Right lobe of liver (tissue), 6 donors: ENCODE measurements at regions not wholly inside any gene's neighbourhood (a gene's known extent, or its start where the extent isn't known, plus 50 kb on each side); places are given as distances from the start of the nearest gene placed in this dataset.

Experiments used
- ATAC-seq, 4 donors: fragments of 200-7000 bp; cut with Tn5 transposase; one replicate each; pipeline ENCODE4 v1.9.1; 2020; ENCODE audit warnings: mild to moderate bottlenecking in 4 of 4, moderate library complexity in 4 of 4
- DNase-seq, 3 donors: peaks; one replicate each; pipeline ENCODE4 v3.0.0-alpha.2; 2020
- H3K27ac ChIP-seq, 3 donors: fragments of 200-600 bp; one replicate each; pipeline ENCODE4 v1.8.0; 2022
- H3K27me3 ChIP-seq, 2 donors: fragments of 200-600 bp; one replicate each; pipeline ENCODE4 v1.8.0; 2022
- H3K36me3 ChIP-seq, 4 donors: fragments of 200-600 bp; sonication (generic) in 1 of 4; one replicate each; pipeline versions ENCODE4 v1.5.1 to v1.8.0; 2017 to 2022; ENCODE audit warnings: control low read depth in 1 of 4
- H3K4me1 ChIP-seq, 4 donors: fragments of 200-600 bp; sonication (generic) in 1 of 4; one replicate each; pipeline versions ENCODE4 v1.5.1 to v1.8.0; 2017 to 2022; ENCODE audit warnings: control low read depth in 1 of 4
- H3K4me3 ChIP-seq, 3 donors: fragments of 200-600 bp; one replicate each; pipeline ENCODE4 v1.8.0; 2022
- H3K9me3 ChIP-seq, 4 donors: fragments of 200-600 bp; sonication (generic) in 1 of 4; one replicate each; pipeline versions ENCODE4 v1.5.1 to v1.8.0; 2017 to 2022; ENCODE audit warnings: control low read depth in 1 of 4
- CTCF ChIP-seq, 4 donors: fragments of 200-600 bp in 3 of 4; fragments of 450-650 bp in 1 of 4; IDR thresholded peaks; one replicate each; pipeline versions ENCODE4 v1.5.1 to v1.8.0; 2016 to 2022; ENCODE audit warnings: antibody characterized with exemption in 4 of 4, mild to moderate bottlenecking in 2 of 4
- POLR2A ChIP-seq: fragments of 450-650 bp; IDR thresholded peaks from one replicate; pipeline ENCODE4 v1.6.1; 2017; ENCODE audit warnings: antibody characterized with exemption, mild to moderate bottlenecking
- WGBS: methylation state at CpG from one replicate; pipeline ENCODE4 v1.1.6; 2018; ENCODE audit warnings: low coverage, low lambda C conversion rate; ENCODE audit not compliant: insufficient coverage; ENCODE audit errors: missing lambda C conversion rate; 5-methylcytosine and 5-hydroxymethylcytosine counted together
- intact Hi-C, 2 donors: fragments of 100-400 bp; cut with DNase I; formaldehyde crosslinking; loops; one replicate each; pipeline versions ENCODE4 v1.11.2 to v1.14.1; 2022
- donor health status: DM: no; HTN: yes; CAD: no.
- donor health status: DM: no; HTN: no; CAD: no.
- donor health status: DM: no; HTN: no; CAD: no.
- donor health status: DM: no; HTN: yes; CAD: no.
- donor health status: DM: no; HTN: yes; CAD: no.

- intact Hi-C loops = no loop called here
- Histone ChIP-seq H3K9me3 (no peaks in the 10 kb centered on the region), H3K4me1 (no peaks in the 10 kb centered on the region), H3K27me3 (no peaks in the 10 kb centered on the region), H3K27ac (no peak overlapping the region), H3K4me3 (no peak overlapping the region), H3K36me3 (no peaks in the 10 kb centered on the region)
- DNase-seq (no peak), ATAC-seq (no peak)
- no peak for TF ChIP-seq POLR2A
- TF ChIP-seq CTCF (IDR thresholded peaks at IDR 0.05) = no peak
Measured at GRCh38 chr4:149223659-149224058, 592.0 kb downstream of the IQCM start.

DNA sequence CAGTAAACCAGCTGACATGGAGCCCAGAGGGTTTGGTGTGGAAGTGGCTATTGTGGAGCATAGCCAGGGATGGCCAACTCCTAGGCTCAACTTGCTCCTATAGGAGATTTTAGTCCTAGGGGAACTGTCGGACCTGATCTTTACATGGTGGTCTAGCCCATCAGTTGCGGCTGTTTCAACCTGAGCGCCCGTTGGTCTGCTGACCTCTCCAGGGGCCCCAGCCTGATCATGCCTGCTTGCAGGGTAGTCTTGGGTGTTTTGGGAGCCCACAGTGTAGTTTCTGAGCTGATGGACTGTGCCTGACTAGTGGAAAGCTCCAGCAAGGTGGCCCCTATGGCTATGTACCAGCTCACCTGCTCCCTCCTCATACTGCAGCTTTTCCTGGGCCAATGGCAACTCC lies 597.0 kb downstream of the IQCM start:
- H3K4me3 ChIP-seq = no peak overlapping the region
- intact Hi-C loops = no loop called here
- DNase-seq (no peak), ATAC-seq (no peak)
- H3K4me1 ChIP-seq = no peaks in the 10 kb centered on the region
- H3K36me3 ChIP-seq = no peaks in the 10 kb centered on the region
- H3K27ac ChIP-seq = no peak overlapping the region
- TF ChIP-seq CTCF (IDR thresholded peaks at IDR 0.05) (no peak), POLR2A (no peak)
- no peaks in the 10 kb centered on the region for H3K9me3 ChIP-seq
- no CpG with 5 or more reads among the region's 4 CpGs for WGBS
- H3K27me3 ChIP-seq = no peaks in the 10 kb centered on the region

- H3K27ac ChIP-seq = no peak overlapping the region
- H3K9me3 ChIP-seq = no peaks in the 10 kb centered on the region
- TF ChIP-seq CTCF (IDR thresholded peaks at IDR 0.05) = no peak
- no peak for TF ChIP-seq POLR2A
- no peak overlapping the region for H3K4me3 ChIP-seq
- ATAC-seq = no peak
- no peaks in the 10 kb centered on the region for H3K27me3 ChIP-seq
- H3K4me1 ChIP-seq = no peaks in the 10 kb centered on the region
- intact Hi-C loops = no loop called here
- DNase-seq = no peak
- no peaks in the 10 kb centered on the region for H3K36me3 ChIP-seq
Measured at GRCh38 chr4:149214301-149214700, 601.3 kb downstream of the IQCM start.

DNA sequence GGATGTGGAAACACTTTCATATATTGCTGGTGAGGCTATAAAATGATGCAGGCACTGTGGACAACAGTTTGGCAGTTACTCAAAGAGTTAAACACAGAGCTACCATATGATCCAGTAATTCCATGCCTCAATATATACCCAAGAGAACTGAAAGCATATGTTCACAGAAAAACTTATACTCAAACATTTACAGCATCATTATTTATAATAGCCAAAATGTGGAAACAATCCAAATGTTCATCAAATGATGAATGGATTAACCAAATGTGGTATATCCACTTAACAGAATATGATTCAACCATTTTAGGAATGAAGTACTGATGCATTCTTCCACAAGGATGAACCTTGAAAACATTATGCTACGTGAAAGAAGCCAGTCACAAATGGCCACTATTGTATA lies 603.8 kb downstream of the IQCM start:
- intact Hi-C loops = no loop called here
- no peaks in the 10 kb centered on the region for H3K27me3 ChIP-seq
- TF ChIP-seq POLR2A (no peak), CTCF (IDR thresholded peaks at IDR 0.05) (no peak)
- no peak for ATAC-seq
- no peak for DNase-seq
- WGBS = 29% methylated on average over 1 of the region's 1 CpG
- H3K36me3 ChIP-seq = no peaks in the 10 kb centered on the region
- no peak overlapping the region for H3K4me3 ChIP-seq
- H3K27ac ChIP-seq = no peak overlapping the region
- H3K9me3 ChIP-seq = no peaks in the 10 kb centered on the region
- no peaks in the 10 kb centered on the region for H3K4me1 ChIP-seq

DNA sequence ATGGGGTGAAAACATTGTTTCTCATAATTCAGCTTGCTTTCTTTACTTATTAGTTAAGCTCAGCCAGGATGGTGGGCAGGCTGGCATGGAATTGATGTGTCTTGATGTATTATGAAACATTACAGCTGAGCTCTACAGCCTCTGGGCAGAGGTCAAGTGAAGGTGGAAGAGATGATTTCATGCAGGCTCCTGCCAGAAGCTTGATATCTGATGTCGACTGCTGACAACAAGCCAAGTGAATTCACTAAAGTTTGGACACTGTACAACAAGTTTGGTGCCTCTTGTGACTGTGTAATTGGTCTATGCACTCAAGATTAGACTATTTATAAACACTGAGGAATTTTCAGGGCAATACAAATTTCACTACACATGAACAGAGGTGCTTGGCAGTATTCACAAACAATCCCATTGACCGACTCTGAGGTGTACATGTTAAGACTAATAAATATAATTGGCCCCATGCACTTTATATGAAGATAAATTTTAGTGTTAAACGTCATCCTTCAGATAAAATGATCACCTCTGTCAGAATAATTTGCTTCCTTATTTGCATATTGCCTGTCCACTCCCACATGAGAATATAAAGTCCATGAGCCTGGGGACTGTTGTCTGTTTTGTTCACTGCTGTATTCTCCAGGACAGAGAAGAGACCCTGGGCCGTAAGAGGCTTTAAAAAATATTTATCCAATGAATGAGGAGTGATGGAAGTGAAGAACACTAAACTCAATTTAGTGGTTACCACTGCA lies 612.2 kb downstream of the IQCM start:
- no peaks in the 10 kb centered on the region for H3K4me1 ChIP-seq
- WGBS = 38% methylated on average over 4 of the region's 4 CpGs
- H3K27me3 ChIP-seq = no peaks in the 10 kb centered on the region
- TF ChIP-seq CTCF (IDR thresholded peaks at IDR 0.05) = no peak
- TF ChIP-seq POLR2A = no peak
- intact Hi-C loops = no loop called here
- no peaks in the 10 kb centered on the region for H3K9me3 ChIP-seq
- DNase-seq = peak in 2 of 3 donors; percentile 24 to 52
- H3K27ac ChIP-seq = no peak overlapping the region
- peak; percentile 49 to 95 (median 84) for ATAC-seq
- H3K4me3 ChIP-seq = no peak overlapping the region
- H3K36me3 ChIP-seq = no peaks in the 10 kb centered on the region
